CD4-positive, CD25-positive, alpha-beta regulatory T cell (primary cell): ENCODE measurements at regions not wholly inside any gene's neighbourhood (a gene's known extent, or its start where the extent isn't known, plus 50 kb on each side); places are given as distances from the start of the nearest gene placed in this dataset.

Experiments used
- ATAC-seq, 2 donors: fragments of 150-1000 bp; cut with Tn5 transposase; one replicate each; pipeline ENCODE4 v1.10.0; 2021; ENCODE audit warnings: low read depth in 2 of 2, moderate number of reproducible peaks in 2 of 2, moderate library complexity in 1 of 2
- DNase-seq, 3 donors: peaks; one replicate each; pipeline versions ENCODE4 v3.0.0 to v3.0.0-alpha.2; 2012 to 2022; ENCODE audit warnings: mixed read lengths in 1 of 3
- H3K27ac ChIP-seq: one replicate; pipeline ENCODE4 v1.7.0; 2013; ENCODE audit warnings: mild to moderate bottlenecking, low read length; ENCODE audit not compliant: insufficient read depth, poor library complexity, severe bottlenecking
- H3K27me3 ChIP-seq: one replicate; pipeline ENCODE4 v1.7.0; 2013; ENCODE audit warnings: low read length; ENCODE audit not compliant: control insufficient read depth, insufficient read depth
- H3K36me3 ChIP-seq: one replicate; pipeline ENCODE4 v1.7.0; 2013; ENCODE audit warnings: mild to moderate bottlenecking, low read length, moderate library complexity; ENCODE audit not compliant: control insufficient read depth, insufficient read depth
- H3K4me1 ChIP-seq: 2 replicates; pipeline ENCODE4 v1.7.0; 2013; ENCODE audit warnings: mild to moderate bottlenecking, low read length; ENCODE audit not compliant: insufficient read depth, control insufficient read depth, poor library complexity, severe bottlenecking
- H3K4me3 ChIP-seq: one replicate; pipeline ENCODE4 v1.7.0; 2013; ENCODE audit warnings: low read depth, mild to moderate bottlenecking, low read length, moderate library complexity
- H3K9me3 ChIP-seq, 2 experiments: 1 replicate in 1 of 2; 2 replicates in 1 of 2; pipeline ENCODE4 v1.7.0; 2013; ENCODE audit warnings: low read length in 2 of 2, mild to moderate bottlenecking in 1 of 2, moderate library complexity in 1 of 2; ENCODE audit not compliant: control insufficient read depth in 2 of 2
- H3K27ac Mint-ChIP-seq, 3 donors: one replicate each; pipeline ENCODE4 v1.8.0; 2020 to 2022; ENCODE audit warnings: mild to moderate bottlenecking in 3 of 3, mixed read lengths in 3 of 3, moderate library complexity in 2 of 3
- H3K27me3 Mint-ChIP-seq: one replicate; pipeline ENCODE4 v1.8.0; 2022; ENCODE audit warnings: mild to moderate bottlenecking, mixed read lengths
- H3K36me3 Mint-ChIP-seq: one replicate; pipeline ENCODE4 v1.8.0; 2020; ENCODE audit warnings: mixed read lengths
- H3K4me1 Mint-ChIP-seq, 4 donors: one replicate each; pipeline ENCODE4 v1.8.0; 2020 to 2022; ENCODE audit warnings: mixed read lengths in 4 of 4, mild to moderate bottlenecking in 1 of 4
- H3K4me3 Mint-ChIP-seq, 4 donors: one replicate each; pipeline ENCODE4 v1.8.0; 2020 to 2022; ENCODE audit warnings: mild to moderate bottlenecking in 4 of 4, mixed read lengths in 4 of 4, moderate library complexity in 3 of 4
- H3K9me3 Mint-ChIP-seq, 7 donors: one replicate each; pipeline ENCODE4 v1.8.0; 2020 to 2022; ENCODE audit warnings: mixed read lengths in 7 of 7, mild to moderate bottlenecking in 3 of 7, moderate library complexity in 2 of 7

DNA sequence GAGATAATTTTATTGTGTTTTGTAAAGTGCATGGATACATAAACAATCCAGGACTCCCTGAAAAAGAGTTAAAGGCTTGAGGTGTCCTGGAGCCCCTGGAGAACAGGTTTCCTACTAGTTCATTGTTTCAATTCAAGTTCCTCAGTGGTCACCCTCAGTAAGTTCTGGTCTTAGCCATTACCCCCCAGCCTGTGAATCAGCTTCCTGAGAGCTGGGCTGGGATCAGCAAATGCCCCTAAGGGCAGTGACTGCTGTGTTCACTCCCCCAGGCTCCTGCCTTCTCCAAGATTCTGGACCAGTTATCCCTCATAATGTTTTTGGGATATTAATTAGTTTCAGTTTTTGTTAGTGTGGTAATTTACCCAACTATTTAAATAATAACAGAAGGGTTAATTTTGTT, 151.6 kb upstream of the PRSS58 start:
- Histone ChIP-seq H3K4me3 (no peak overlapping the region), H3K27me3 (peaks cover 2% of the 10 kb centered on the region), H3K36me3 (no peaks in the 10 kb centered on the region), H3K27ac (no peak overlapping the region), H3K4me1 (peaks cover 4% of the 10 kb centered on the region), H3K9me3 (no peaks in the 10 kb centered on the region)
- Mint-ChIP-seq H3K4me3 (no peak overlapping the region), H3K36me3 (no peaks in the 10 kb centered on the region), H3K27ac (no peak overlapping the region), H3K4me1 (peaks cover 3 to 7% (median 6%) of the 10 kb centered on the region in 4 donors), H3K9me3 (no peaks in the 10 kb centered on the region), H3K27me3 (peaks cover 15% of the 10 kb centered on the region)
- ATAC-seq (no peak), DNase-seq (no peak)

DNA sequence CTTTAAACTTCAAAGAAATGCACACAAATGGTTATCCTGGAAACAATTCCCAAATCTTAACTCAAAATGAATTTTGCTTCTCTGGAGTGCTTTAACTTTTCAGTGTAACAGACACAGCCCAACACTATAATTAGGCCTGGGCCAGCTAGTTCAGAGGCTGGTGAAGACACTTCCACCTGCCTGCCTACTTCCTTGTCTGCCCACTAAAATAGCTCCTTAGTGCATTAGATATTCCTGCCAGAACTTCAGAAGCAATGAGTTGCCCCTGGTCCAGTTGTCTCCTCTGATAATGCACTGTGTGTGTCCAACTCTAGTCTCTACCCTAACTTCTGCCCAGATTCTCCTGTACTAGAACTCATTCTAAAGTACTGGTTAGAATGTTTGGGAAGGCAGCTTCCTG, 150.9 kb upstream of the PRSS58 start:
- ATAC-seq (no peak), DNase-seq (no peak)
- Mint-ChIP-seq H3K36me3 (no peaks in the 10 kb centered on the region), H3K27ac (no peak overlapping the region), H3K9me3 (no peaks in the 10 kb centered on the region), H3K4me1 (peaks cover 3 to 7% (median 6%) of the 10 kb centered on the region in 4 donors), H3K27me3 (peaks cover 22% of the 10 kb centered on the region), H3K4me3 (no peak overlapping the region)
- peaks cover 4% of the 10 kb centered on the region for H3K4me1 ChIP-seq
- H3K9me3 ChIP-seq: no peaks in the 10 kb centered on the region
- no peaks in the 10 kb centered on the region for H3K36me3 ChIP-seq
- no peak overlapping the region for H3K27ac ChIP-seq
- peaks cover 2% of the 10 kb centered on the region for H3K27me3 ChIP-seq
- no peak overlapping the region for H3K4me3 ChIP-seq

DNA sequence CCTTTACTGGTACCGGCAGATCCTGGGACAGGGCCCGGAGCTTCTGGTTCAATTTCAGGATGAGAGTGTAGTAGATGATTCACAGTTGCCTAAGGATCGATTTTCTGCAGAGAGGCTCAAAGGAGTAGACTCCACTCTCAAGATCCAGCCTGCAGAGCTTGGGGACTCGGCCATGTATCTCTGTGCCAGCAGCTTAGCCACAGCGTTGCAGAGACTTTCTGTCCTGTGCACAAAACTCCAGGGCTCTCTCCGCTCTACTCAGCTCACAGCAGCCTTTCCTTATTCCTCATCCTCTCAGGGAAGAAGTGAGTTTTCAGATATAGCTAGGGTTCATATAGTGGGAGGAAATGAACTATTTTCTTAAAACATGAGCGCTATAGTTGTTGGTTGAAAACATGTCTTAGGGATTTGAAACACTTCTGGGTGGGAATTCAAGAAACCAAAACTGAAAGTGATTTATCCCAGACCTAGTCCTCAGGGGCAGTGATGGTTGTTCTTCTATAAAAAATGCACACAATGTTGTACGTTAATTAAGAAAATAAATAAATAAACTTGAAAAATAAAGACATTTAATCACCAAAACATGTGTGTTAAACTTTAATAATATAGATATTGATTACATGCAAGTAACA, 150.2 kb upstream of the PRSS58 start:
- no peak overlapping the region for H3K27ac ChIP-seq
- DNase-seq (no peak), ATAC-seq (no peak)
- Mint-ChIP-seq H3K27me3 (peaks cover 30% of the 10 kb centered on the region), H3K27ac (no peak overlapping the region), H3K9me3 (no peaks in the 10 kb centered on the region), H3K4me1 (peaks cover 3 to 7% (median 6%) of the 10 kb centered on the region in 4 donors), H3K36me3 (no peaks in the 10 kb centered on the region), H3K4me3 (no peak overlapping the region)
- H3K4me1 ChIP-seq: peaks cover 4% of the 10 kb centered on the region
- H3K4me3 ChIP-seq: no peak overlapping the region
- H3K36me3 ChIP-seq: no peaks in the 10 kb centered on the region
- no peaks in the 10 kb centered on the region for H3K9me3 ChIP-seq
- peaks cover 2% of the 10 kb centered on the region for H3K27me3 ChIP-seq

DNA sequence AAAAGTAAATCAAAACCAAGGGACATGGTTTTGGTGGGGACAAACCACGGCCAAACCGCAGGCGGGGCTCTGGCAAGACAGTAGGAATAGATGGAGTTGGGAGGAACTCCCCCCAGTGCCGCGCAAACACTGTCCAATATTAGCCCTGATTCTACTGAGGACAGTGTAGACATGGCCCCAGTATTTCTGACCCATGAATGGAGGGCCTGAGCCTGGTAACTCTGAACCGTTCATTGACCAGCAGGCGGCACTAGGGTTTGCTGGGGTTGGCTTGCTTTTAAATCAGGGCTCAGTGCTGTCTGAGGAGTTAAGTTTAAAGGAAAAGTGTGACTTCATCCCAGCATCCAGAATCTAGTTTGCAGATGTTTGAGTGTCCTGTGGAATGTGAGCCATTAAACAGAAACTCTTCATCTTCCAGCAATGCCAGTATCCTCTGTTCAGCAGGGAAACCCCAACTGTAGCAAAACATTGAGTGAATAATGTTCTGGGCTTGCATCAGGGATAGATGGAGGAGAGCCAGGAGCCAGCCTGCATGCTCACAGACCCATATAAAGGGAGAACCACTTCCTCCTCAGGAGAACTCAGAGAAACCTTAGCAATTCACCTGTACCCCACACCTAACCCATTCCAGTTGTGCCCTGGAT, 147.4 kb upstream of the PRSS58 start:
- Histone ChIP-seq H3K27ac (no peak overlapping the region), H3K9me3 (no peaks in the 10 kb centered on the region), H3K36me3 (no peaks in the 10 kb centered on the region), H3K27me3 (peaks cover 2% of the 10 kb centered on the region), H3K4me3 (no peak overlapping the region), H3K4me1 (no peaks in the 10 kb centered on the region)
- Mint-ChIP-seq H3K4me3 (no peak overlapping the region), H3K27ac (no peak overlapping the region), H3K9me3 (no peaks in the 10 kb centered on the region), H3K27me3 (peaks cover 28% of the 10 kb centered on the region), H3K36me3 (no peaks in the 10 kb centered on the region), H3K4me1 (no peaks in the 10 kb centered on the region)
- DNase-seq: no peak
- no peak for ATAC-seq

DNA sequence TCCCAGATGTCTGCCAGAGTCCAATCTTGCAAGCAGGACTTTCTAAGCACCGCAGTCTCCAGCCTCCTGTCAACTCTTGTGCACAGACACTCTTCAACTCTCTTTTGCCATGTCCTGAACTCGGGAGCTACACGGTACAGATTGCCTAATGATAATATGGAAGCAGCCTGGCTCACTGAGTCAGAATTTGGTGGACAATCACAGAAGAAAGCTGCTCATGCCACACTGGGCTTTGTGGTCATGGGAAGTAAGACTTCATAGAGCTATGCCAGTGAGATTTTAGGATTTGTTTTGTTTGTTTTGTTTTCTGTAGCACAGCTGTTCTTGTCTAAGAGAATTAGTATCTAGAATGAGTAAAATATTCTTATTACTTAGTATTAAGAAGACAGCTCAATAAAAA, 144.1 kb upstream of the PRSS58 start:
- no peaks in the 10 kb centered on the region for H3K9me3 ChIP-seq
- H3K27ac Mint-ChIP-seq: no peak overlapping the region
- no peaks in the 10 kb centered on the region for H3K36me3 ChIP-seq
- no peaks in the 10 kb centered on the region for H3K4me1 Mint-ChIP-seq
- H3K27me3 Mint-ChIP-seq: peaks cover 24% of the 10 kb centered on the region
- no peak overlapping the region for H3K4me3 ChIP-seq
- H3K36me3 Mint-ChIP-seq: no peaks in the 10 kb centered on the region
- H3K9me3 Mint-ChIP-seq: no peaks in the 10 kb centered on the region
- H3K4me3 Mint-ChIP-seq: no peak overlapping the region
- H3K4me1 ChIP-seq: no peaks in the 10 kb centered on the region
- DNase-seq: no peak
- no peak for ATAC-seq
- H3K27me3 ChIP-seq: no peaks in the 10 kb centered on the region
- H3K27ac ChIP-seq: no peak overlapping the region

DNA sequence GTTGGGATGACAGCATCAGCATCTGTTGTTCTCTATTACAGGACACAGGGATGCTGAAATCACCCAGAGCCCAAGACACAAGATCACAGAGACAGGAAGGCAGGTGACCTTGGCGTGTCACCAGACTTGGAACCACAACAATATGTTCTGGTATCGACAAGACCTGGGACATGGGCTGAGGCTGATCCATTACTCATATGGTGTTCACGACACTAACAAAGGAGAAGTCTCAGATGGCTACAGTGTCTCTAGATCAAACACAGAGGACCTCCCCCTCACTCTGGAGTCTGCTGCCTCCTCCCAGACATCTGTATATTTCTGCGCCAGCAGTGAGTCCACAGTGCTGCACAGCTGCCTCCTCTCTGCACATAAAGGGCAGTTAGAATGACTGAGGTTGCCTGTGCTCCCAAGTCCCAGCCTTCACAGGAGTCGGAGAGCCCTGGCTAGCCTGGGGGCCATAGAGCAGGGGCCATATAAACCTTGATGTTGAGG, 142.2 kb upstream of the PRSS58 start:
- Mint-ChIP-seq H3K27me3 (peaks cover 35% of the 10 kb centered on the region), H3K36me3 (no peaks in the 10 kb centered on the region), H3K4me3 (no peak overlapping the region), H3K9me3 (no peaks in the 10 kb centered on the region), H3K27ac (no peak overlapping the region), H3K4me1 (peaks cover 0 to 7% (median 0%) of the 10 kb centered on the region in 4 donors)
- H3K4me3 ChIP-seq: no peak overlapping the region
- H3K36me3 ChIP-seq: no peaks in the 10 kb centered on the region
- no peak for DNase-seq
- no peaks in the 10 kb centered on the region for H3K27me3 ChIP-seq
- no peaks in the 10 kb centered on the region for H3K9me3 ChIP-seq
- no peak for ATAC-seq
- H3K4me1 ChIP-seq: no peaks in the 10 kb centered on the region
- H3K27ac ChIP-seq: no peak overlapping the region

DNA sequence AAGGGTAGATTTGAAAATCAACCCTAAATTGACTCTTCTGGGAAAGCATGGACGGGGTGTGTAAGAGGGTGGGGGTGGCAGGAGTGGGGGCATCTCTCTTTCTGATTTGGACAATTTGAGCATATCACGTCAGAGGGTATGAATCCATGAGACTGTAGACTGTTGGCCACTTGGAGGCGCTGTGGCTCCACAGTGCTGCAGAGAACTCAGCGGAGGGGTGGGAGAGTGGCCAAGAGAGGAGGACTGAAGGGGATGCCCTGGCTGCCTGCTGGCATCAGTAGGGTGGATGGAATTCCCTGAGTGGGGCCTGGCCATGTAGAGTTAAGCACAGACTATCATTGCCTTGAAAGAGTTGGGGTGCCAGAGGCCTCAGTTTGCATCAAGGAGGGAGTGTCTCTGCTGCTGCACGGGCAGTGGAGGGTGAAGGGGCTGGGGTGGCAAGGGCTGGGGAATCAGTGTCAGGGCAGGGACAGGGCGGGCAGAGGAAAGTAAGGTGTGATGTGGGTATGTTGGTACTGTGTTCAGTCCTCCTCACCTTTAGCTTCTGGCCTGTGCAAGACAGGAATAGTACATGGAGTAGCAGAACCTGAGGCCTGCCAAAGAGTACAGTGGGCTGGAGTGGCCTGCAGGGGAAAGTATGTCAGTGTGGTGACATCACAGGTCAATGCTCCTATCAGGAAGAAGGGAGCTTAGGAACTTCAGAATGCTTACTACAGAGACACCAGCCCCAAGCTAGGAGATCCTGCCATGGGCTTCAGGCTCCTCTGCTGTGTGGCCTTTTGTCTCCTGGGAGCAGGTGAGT, 133.5 kb upstream of the PRSS58 start:
- no peak overlapping the region for H3K4me3 ChIP-seq
- ATAC-seq (peak; percentile 57 to 60), DNase-seq (peak in 1 of 3 donors; percentile 44)
- no peaks in the 10 kb centered on the region for H3K27me3 ChIP-seq
- H3K4me1 Mint-ChIP-seq: peaks cover 0 to 5% (median 2%) of the 10 kb centered on the region in 4 donors
- no peaks in the 10 kb centered on the region for H3K36me3 ChIP-seq
- H3K27ac ChIP-seq: no peak overlapping the region
- H3K27ac Mint-ChIP-seq: peak overlapping the region in 2 of 3 donors; percentile 8 to 78
- no peaks in the 10 kb centered on the region for H3K36me3 Mint-ChIP-seq
- no peaks in the 10 kb centered on the region for H3K4me1 ChIP-seq
- H3K9me3 ChIP-seq: no peaks in the 10 kb centered on the region
- H3K27me3 Mint-ChIP-seq: peaks cover 11% of the 10 kb centered on the region
- peak overlapping the region; percentile 10 to 82 (median 42) for H3K4me3 Mint-ChIP-seq
- H3K9me3 Mint-ChIP-seq: no peaks in the 10 kb centered on the region
